Subcutaneous abdominal adipose tissue (tissue), 5 donors: ENCODE measurements at regions not wholly inside any gene's neighbourhood (a gene's known extent, or its start where the extent isn't known, plus 50 kb on each side); places are given as distances from the start of the nearest gene placed in this dataset.

Experiments used
- H3K27ac ChIP-seq: one replicate; pipeline ENCODE4 v1.7.0; 2013; ENCODE audit warnings: low read depth, mild to moderate bottlenecking, inconsistent platforms, low read length, moderate library complexity
- H3K27me3 ChIP-seq, 5 donors: one replicate each; pipeline ENCODE4 v1.7.0; 2013; ENCODE audit warnings: low read length in 5 of 5, inconsistent platforms in 1 of 5; ENCODE audit not compliant: control insufficient read depth in 5 of 5, insufficient read depth in 4 of 5
- H3K36me3 ChIP-seq, 5 donors: one replicate each; pipeline ENCODE4 v1.7.0; 2013; ENCODE audit warnings: low read length in 5 of 5; ENCODE audit not compliant: control insufficient read depth in 5 of 5, insufficient read depth in 5 of 5
- H3K4me1 ChIP-seq, 5 donors: one replicate each; pipeline ENCODE4 v1.7.0; 2013; ENCODE audit warnings: low read length in 5 of 5, mild to moderate bottlenecking in 3 of 5, moderate library complexity in 1 of 5; ENCODE audit not compliant: control insufficient read depth in 5 of 5, insufficient read depth in 5 of 5
- H3K4me3 ChIP-seq, 5 donors: one replicate each; pipeline ENCODE4 v1.7.0; 2013; ENCODE audit warnings: low read length in 5 of 5, low read depth in 1 of 5
- H3K9ac ChIP-seq, 5 donors: one replicate each; pipeline ENCODE4 v1.7.0; 2013; ENCODE audit warnings: low read length in 5 of 5, mild to moderate bottlenecking in 4 of 5, moderate library complexity in 3 of 5
- H3K9me3 ChIP-seq, 5 donors: one replicate each; pipeline ENCODE4 v1.7.0; 2013; ENCODE audit warnings: low read length in 5 of 5; ENCODE audit not compliant: control insufficient read depth in 5 of 5
- donor health status: healthy.
- donor health status: healthy.
- donor health status: healthy.
- donor health status: healthy.
- donor health status: healthy.

DNA sequence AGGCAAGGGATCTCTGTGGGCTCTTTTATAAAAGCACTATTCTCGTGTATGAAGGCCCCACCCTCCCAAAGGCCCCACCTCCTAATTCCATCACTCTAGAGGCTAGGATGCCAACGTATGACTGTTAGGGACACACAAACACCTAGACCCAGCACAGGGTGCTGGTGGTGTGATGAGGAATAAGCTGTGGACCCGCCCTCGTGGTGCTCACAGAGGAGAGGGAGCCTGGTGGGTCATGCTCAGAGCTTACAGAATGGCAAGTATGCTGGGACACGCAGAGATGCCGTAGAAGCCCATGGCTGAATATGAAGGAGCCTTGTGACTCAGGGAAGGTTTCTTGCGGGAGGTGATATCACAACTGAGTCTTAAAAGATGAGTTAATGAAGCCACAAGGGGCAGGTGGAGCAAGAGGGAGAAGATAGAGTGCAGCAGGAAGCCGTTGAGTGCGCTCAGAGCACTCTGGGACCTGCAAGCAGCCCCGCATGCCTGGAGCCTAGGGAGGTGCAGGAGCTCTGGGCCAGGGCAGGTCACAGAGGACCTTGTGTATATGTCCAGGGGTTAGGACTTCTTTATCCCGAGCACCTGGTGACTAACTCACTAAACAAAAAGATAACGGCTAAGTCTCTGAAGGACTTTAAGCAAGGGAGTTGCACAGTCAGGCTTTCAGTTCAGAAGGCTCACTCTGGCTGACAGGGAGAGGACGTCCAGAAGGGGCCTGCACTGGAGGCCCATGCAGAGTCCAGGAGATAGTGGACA lies 160.9 kb downstream of the TRIM29 start:
- H3K9ac ChIP-seq = no peak overlapping the region
- H3K4me1 ChIP-seq = peaks cover 5 to 23% (median 11%) of the 10 kb centered on the region in 5 donors
- no peak overlapping the region for H3K27ac ChIP-seq
- H3K36me3 ChIP-seq = no peaks in the 10 kb centered on the region
- H3K9me3 ChIP-seq = no peaks in the 10 kb centered on the region
- H3K4me3 ChIP-seq = no peak overlapping the region
- peaks cover 0 to 8% (median 7%) of the 10 kb centered on the region in 5 donors for H3K27me3 ChIP-seq

GRCh38 chr11:119975561-119976152 lies 162.3 kb downstream of the TRIM29 start:
- no peak overlapping the region for H3K4me3 ChIP-seq
- H3K27me3 ChIP-seq = peaks cover 0 to 8% (median 7%) of the 10 kb centered on the region in 5 donors
- peaks cover 5 to 23% (median 11%) of the 10 kb centered on the region in 5 donors for H3K4me1 ChIP-seq
- H3K27ac ChIP-seq = no peak overlapping the region
- H3K9ac ChIP-seq = no peak overlapping the region
- H3K36me3 ChIP-seq = no peaks in the 10 kb centered on the region
- no peaks in the 10 kb centered on the region for H3K9me3 ChIP-seq

- peaks cover 0 to 8% (median 7%) of the 10 kb centered on the region in 5 donors for H3K27me3 ChIP-seq
- peaks cover 5 to 23% (median 11%) of the 10 kb centered on the region in 5 donors for H3K4me1 ChIP-seq
- no peaks in the 10 kb centered on the region for H3K9me3 ChIP-seq
- no peak overlapping the region for H3K9ac ChIP-seq
- no peak overlapping the region for H3K4me3 ChIP-seq
- no peak overlapping the region for H3K27ac ChIP-seq
- no peaks in the 10 kb centered on the region for H3K36me3 ChIP-seq
Observed at GRCh38 chr11:119974467-119974866, 163.4 kb downstream of the TRIM29 start.

DNA sequence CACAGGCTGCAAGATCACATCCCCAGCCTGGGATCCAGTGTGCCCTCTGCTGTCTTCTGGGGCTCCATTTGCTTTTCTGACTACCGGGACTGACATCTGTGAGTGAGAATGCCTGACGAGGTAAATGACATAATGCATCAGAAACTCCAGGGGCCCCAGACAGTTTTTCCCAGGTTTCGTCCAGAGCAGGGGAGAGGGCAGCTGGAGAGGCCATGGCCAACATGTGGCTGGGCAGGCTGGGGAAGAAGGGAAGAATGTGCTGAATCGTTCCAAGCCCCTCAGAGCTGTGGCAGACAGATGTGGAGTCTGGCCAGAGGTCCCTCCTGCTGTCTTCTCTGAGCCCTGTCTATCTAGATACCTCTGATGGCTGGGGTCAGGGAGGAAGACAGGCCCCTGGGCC lies 163.9 kb downstream of the TRIM29 start:
- peaks cover 0 to 8% (median 7%) of the 10 kb centered on the region in 5 donors for H3K27me3 ChIP-seq
- no peaks in the 10 kb centered on the region for H3K36me3 ChIP-seq
- H3K4me3 ChIP-seq = no peak overlapping the region
- no peaks in the 10 kb centered on the region for H3K9me3 ChIP-seq
- no peak overlapping the region for H3K9ac ChIP-seq
- H3K4me1 ChIP-seq = peaks cover 5 to 23% (median 11%) of the 10 kb centered on the region in 5 donors
- no peak overlapping the region for H3K27ac ChIP-seq

- Histone ChIP-seq H3K27ac (no peak overlapping the region), H3K9me3 (no peaks in the 10 kb centered on the region), H3K9ac (no peak overlapping the region)
Observed at GRCh38 chr11:119972281-119972680, 165.6 kb downstream of the TRIM29 start.

GRCh38 chr11:119970555-119971304 lies 167.2 kb downstream of the TRIM29 start:
- Histone ChIP-seq H3K27ac (no peak overlapping the region), H3K4me3 (no peak overlapping the region), H3K9me3 (no peaks in the 10 kb centered on the region), H3K9ac (no peak overlapping the region), H3K36me3 (no peaks in the 10 kb centered on the region), H3K27me3 (no peaks in the 10 kb centered on the region), H3K4me1 (peaks cover 5 to 19% (median 10%) of the 10 kb centered on the region in 5 donors)

More at GRCh38 chr11:119972281-119972680, 165.6 kb downstream of the TRIM29 start:
- Histone ChIP-seq H3K36me3 (no peaks in the 10 kb centered on the region), H3K27me3 (peaks cover 0 to 7% (median 2%) of the 10 kb centered on the region in 5 donors), H3K4me3 (no peak overlapping the region), H3K4me1 (peaks cover 5 to 23% (median 11%) of the 10 kb centered on the region in 5 donors)

DNA sequence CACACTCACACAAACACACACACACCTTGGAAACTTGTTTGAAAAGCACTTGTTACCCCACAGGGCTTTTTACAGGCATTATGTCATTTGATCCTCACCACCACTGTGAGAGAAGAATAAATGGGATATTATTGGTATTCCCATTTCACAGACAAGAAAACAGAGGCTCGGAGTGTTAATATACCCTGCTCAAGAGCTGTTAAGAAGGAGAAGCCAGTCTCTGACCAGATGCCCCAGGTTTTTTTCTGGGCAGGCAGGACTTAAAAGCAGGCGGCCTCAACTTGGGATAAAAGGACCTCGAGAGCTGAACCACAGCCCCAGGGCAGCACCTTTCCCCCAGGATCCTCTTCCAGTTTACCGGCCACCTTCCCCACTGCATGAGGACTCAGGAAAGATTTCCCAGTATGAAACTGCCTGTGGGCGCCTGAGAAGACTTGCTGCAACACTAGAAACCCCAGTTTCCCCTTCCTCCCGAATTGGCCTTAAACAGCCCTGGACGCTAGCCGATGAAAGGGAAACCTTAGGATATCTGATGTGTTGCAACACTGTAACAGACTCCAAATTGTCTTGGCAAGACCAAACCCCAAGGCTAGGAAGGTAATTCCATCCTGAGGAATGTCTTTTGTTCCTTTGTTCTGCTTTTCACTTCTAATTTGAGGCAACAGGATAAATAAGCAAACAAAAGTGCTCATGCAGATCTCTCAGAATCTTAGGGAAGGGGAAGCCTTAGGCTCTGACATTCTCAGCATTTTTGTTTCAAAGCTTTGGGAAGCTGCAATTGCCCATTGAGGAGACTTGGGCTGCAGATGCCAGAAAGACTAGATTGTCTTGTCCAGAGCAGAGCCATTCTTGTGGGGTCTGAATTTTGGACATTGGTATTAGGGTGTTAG lies 173.5 kb downstream of the TRIM29 start:
- Histone ChIP-seq H3K27me3 (peaks cover 0 to 4% (median 0%) of the 10 kb centered on the region in 5 donors), H3K9me3 (no peaks in the 10 kb centered on the region), H3K4me3 (no peak overlapping the region), H3K4me1 (peaks cover 0 to 16% (median 9%) of the 10 kb centered on the region in 5 donors), H3K9ac (no peak overlapping the region), H3K27ac (no peak overlapping the region), H3K36me3 (no peaks in the 10 kb centered on the region)

DNA sequence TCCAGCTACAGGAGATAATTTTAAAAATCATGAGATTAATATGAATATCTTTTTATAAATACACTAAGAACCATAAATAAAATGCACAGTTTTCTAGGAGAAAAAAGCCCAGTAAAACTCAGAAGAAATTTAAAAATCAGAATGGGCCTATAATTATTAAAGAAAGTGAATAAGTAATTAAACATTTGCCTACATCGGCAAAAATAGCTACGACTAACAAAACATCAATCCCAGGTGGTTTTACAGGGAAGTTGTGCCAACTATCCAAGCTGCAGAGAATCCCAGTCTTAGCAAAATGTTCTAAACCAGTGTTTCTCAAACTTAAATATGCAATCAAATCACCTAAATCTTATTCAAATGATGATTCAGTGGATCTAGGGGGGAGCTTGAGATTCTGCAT lies 180.0 kb downstream of the TRIM29 start:
- H3K9me3 ChIP-seq = no peaks in the 10 kb centered on the region
- no peak overlapping the region for H3K9ac ChIP-seq
- H3K4me3 ChIP-seq = no peak overlapping the region
- H3K27ac ChIP-seq = no peak overlapping the region
- no peaks in the 10 kb centered on the region for H3K36me3 ChIP-seq
- peaks cover 0 to 3% (median 0%) of the 10 kb centered on the region in 5 donors for H3K27me3 ChIP-seq
- H3K4me1 ChIP-seq = peaks cover 0 to 9% (median 3%) of the 10 kb centered on the region in 5 donors

DNA sequence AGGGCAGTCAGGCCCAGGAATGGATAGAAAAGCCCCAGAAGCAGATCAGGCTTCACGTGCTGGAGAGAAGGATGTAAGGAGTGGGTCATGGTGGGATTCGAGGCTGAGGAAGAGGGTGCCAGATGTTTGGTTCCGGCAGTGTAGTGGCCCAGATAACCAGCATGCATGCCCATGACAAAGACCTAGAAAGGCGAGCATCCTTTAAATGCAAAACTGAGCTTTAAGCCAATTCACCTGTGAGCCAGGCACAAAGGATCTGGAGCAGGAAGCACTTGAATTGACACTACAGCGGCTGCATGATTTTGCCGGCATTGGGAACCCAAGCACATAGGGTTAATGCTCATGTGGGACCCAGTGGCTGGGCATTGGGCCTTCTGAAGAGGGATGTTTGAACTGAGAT lies 185.5 kb downstream of the TRIM29 start:
- H3K27me3 ChIP-seq = peaks cover 0 to 13% (median 5%) of the 10 kb centered on the region in 5 donors
- H3K36me3 ChIP-seq = no peaks in the 10 kb centered on the region
- no peak overlapping the region for H3K9ac ChIP-seq
- no peaks in the 10 kb centered on the region for H3K4me1 ChIP-seq
- H3K9me3 ChIP-seq = no peaks in the 10 kb centered on the region
- H3K4me3 ChIP-seq = no peak overlapping the region
- H3K27ac ChIP-seq = no peak overlapping the region
